ENCODE measurements at regions not wholly inside any gene's neighbourhood (a gene's known extent, or its start where the extent isn't known, plus 50 kb on each side); places are given as distances from the start of the nearest gene placed in this dataset.

DNA sequence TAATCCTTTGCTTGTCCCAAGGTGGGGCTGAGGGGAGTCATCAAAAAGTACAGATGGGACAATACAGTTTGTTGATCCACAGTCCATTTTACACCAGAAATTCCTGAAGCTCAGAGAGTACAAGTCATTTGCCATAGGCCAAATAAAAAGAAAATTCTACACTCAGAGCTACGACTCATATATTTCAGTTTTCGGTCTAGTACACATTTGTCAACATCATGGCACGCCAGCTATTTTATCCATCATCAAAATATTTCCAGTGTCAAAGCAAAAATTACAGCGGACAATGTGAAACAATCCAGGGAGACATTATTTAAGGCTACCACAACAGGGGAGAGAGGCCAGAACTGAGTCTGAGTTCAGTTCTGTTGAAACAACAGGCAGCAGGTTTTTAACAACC lies 587.5 kb upstream of the DSEL start:
- Mint-ChIP-seq H3K4me1 (ENCODE audit: low read depth) (peaks cover 5% of the 10 kb centered on the region), H3K4me3 (ENCODE audit: low read depth) (no peak overlapping the region), H3K27ac (no peak overlapping the region), H3K36me3 (ENCODE audit: insufficient read depth) (no peaks in the 10 kb centered on the region), H3K27me3 (no peaks in the 10 kb centered on the region), H3K9me3 (ENCODE audit: low read depth) (no peaks in the 10 kb centered on the region)
- no peak for DNase-seq (ENCODE audit: low spot score, unreplicated experiment)
- TF ChIP-seq, protein P1, sequence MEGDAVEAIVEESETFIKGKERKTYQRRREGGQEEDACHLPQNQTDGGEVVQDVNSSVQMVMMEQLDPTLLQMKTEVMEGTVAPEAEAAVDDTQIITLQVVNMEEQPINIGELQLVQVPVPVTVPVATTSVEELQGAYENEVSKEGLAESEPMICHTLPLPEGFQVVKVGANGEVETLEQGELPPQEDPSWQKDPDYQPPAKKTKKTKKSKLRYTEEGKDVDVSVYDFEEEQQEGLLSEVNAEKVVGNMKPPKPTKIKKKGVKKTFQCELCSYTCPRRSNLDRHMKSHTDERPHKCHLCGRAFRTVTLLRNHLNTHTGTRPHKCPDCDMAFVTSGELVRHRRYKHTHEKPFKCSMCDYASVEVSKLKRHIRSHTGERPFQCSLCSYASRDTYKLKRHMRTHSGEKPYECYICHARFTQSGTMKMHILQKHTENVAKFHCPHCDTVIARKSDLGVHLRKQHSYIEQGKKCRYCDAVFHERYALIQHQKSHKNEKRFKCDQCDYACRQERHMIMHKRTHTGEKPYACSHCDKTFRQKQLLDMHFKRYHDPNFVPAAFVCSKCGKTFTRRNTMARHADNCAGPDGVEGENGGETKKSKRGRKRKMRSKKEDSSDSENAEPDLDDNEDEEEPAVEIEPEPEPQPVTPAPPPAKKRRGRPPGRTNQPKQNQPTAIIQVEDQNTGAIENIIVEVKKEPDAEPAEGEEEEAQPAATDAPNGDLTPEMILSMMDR (IDR thresholded peaks at IDR 0.05; ENCODE audit: unreplicated experiment), result no peak

GRCh38 chr18:68103561-68103960 lies 587.0 kb upstream of the DSEL start:
- Mint-ChIP-seq H3K36me3 (ENCODE audit: insufficient read depth) (no peaks in the 10 kb centered on the region), H3K27ac (no peak overlapping the region), H3K4me3 (ENCODE audit: low read depth) (no peak overlapping the region), H3K9me3 (ENCODE audit: low read depth) (no peaks in the 10 kb centered on the region), H3K4me1 (ENCODE audit: low read depth) (peaks cover 5% of the 10 kb centered on the region), H3K27me3 (no peaks in the 10 kb centered on the region)
- TF ChIP-seq, protein P1 (IDR thresholded peaks at IDR 0.05; ENCODE audit: unreplicated experiment), result no peak
- no peak for DNase-seq (ENCODE audit: low spot score, unreplicated experiment)

DNA sequence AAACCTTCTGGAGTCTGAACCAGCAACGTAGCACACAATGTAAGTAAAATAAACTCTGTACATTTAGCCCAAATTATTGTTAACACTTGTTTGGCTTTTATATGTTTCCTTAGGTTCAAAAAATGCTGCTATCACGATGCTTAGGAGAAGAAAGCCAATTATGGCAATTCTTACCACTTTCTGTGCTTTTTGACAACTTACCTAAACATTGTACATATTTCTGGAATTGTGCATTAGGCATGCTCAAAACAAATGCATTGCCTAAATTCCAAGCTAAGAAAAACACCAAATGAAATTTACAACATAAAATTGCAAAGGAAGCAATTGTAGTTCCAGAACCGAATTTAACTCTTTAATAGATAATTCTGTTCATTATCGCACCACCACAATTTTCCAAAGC lies 585.6 kb upstream of the DSEL start:
- H3K36me3 Mint-ChIP-seq (ENCODE audit: insufficient read depth), result no peaks in the 10 kb centered on the region
- TF ChIP-seq, protein P1 (IDR thresholded peaks at IDR 0.05; ENCODE audit: unreplicated experiment), result no peak
- no peaks in the 10 kb centered on the region for H3K9me3 Mint-ChIP-seq (ENCODE audit: low read depth)
- no peak overlapping the region for H3K4me3 Mint-ChIP-seq (ENCODE audit: low read depth)
- no peak overlapping the region for H3K27ac Mint-ChIP-seq
- H3K4me1 Mint-ChIP-seq (ENCODE audit: low read depth), result peaks cover 5% of the 10 kb centered on the region
- no peaks in the 10 kb centered on the region for H3K27me3 Mint-ChIP-seq
- no peak for DNase-seq (ENCODE audit: low spot score, unreplicated experiment)

GRCh38 chr18:68098655-68099054 lies 582.1 kb upstream of the DSEL start:
- Mint-ChIP-seq H3K4me3 (ENCODE audit: low read depth) (no peak overlapping the region), H3K36me3 (ENCODE audit: insufficient read depth) (no peaks in the 10 kb centered on the region), H3K27ac (no peak overlapping the region), H3K27me3 (no peaks in the 10 kb centered on the region), H3K9me3 (ENCODE audit: low read depth) (no peaks in the 10 kb centered on the region), H3K4me1 (ENCODE audit: low read depth) (no peaks in the 10 kb centered on the region)
- no peak for DNase-seq (ENCODE audit: low spot score, unreplicated experiment)
- TF ChIP-seq, protein P1 (IDR thresholded peaks at IDR 0.05; ENCODE audit: unreplicated experiment), result no peak

GRCh38 chr18:68086481-68086880 lies 570.0 kb upstream of the DSEL start:
- Mint-ChIP-seq H3K27me3 (no peaks in the 10 kb centered on the region), H3K36me3 (ENCODE audit: insufficient read depth) (no peaks in the 10 kb centered on the region), H3K27ac (no peak overlapping the region), H3K4me1 (ENCODE audit: low read depth) (peaks cover 4% of the 10 kb centered on the region), H3K4me3 (ENCODE audit: low read depth) (no peak overlapping the region), H3K9me3 (ENCODE audit: low read depth) (no peaks in the 10 kb centered on the region)
- no peak for DNase-seq (ENCODE audit: low spot score, unreplicated experiment)
- TF ChIP-seq, protein P1 (IDR thresholded peaks at IDR 0.05; ENCODE audit: unreplicated experiment), result no peak

All from progenitor cell of endocrine pancreas (in vitro differentiated cells).